ENCODE measurements at regions not wholly inside any gene's neighbourhood (a gene's known extent, or its start where the extent isn't known, plus 50 kb on each side); places are given as distances from the start of the nearest gene placed in this dataset.

DNA sequence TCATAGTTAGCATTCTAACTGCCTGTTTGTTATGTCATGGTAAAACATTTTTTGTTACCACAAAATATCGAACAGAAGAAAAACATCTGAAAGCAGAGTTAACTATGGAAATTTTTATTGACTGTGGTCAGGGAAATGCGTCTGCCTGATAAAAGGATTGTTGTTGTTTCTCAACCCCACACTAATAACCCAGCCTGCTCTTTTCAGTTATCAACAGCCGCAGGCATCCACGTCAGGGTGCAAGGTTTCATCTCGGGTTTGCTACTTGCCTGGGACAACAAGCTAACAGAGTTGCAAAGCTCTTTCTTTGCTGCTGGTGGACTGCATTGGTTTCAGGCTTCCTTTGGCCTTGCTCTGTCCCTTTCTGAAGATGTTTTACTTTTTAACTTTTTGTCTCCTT is 969.2 kb downstream of the CDH18 start:
- Histone ChIP-seq H3K9me3 (ENCODE audit: insufficient read depth, low read depth, low read length) (no peaks in the 10 kb centered on the region), H3K4me2 (ENCODE audit: low read length) (no peak overlapping the region), H3K14ac (ENCODE audit: low read length) (no peak overlapping the region), H4K91ac (ENCODE audit: low read depth, low read length) (no peak overlapping the region), H3K36me3 (ENCODE audit: control insufficient read depth in 1 of 2, insufficient read depth in 2 of 2, low read length in 2 of 2) (no peaks in the 10 kb centered on the region), H3K23ac (ENCODE audit: low read length) (no peak overlapping the region), H3K79me1 (ENCODE audit: low read length) (no peaks in the 10 kb centered on the region), H2BK5ac (ENCODE audit: low read depth, low read length, poor library complexity) (no peak overlapping the region), H3K79me2 (ENCODE audit: control insufficient read depth, insufficient read depth, low read length, poor library complexity) (no peaks in the 10 kb centered on the region), H2BK120ac (ENCODE audit: insufficient read depth, low read length, poor library complexity) (no peak overlapping the region), H4K12ac (ENCODE audit: low read depth, low read length) (no peak overlapping the region), H3K9ac (ENCODE audit: low read length) (no peak overlapping the region), H4K8ac (ENCODE audit: low read depth, low read length) (no peak overlapping the region), H3K4ac (ENCODE audit: low read depth, low read length) (no peak overlapping the region), H2AFZ (ENCODE audit: insufficient read depth, low read length, poor library complexity) (no peak overlapping the region), H3K27ac (ENCODE audit: low read depth, low read length) (no peak overlapping the region), H3K4me1 (ENCODE audit: control insufficient read depth in 1 of 2, insufficient read depth in 2 of 2, low read length in 2 of 2) (no peaks in the 10 kb centered on the region), H2AK5ac (ENCODE audit: low read length) (no peak overlapping the region), H3K18ac (ENCODE audit: low read length) (no peak overlapping the region), H3K4me3 (ENCODE audit: low read depth, low read length) (no peak overlapping the region), H3K27me3 (ENCODE audit: insufficient read depth, low read length) (no peaks in the 10 kb centered on the region), H2BK12ac (ENCODE audit: low read length) (no peak overlapping the region)
- WGBS (ENCODE audit: extremely low coverage, insufficient coverage, insufficient read length), result no CpG with 5 or more reads among the region's 5 CpGs
- peak; percentile 29 to 73 for DNase-seq

GRCh38 chr5:19031491-19031890 is 956.5 kb downstream of the CDH18 start:
- Histone ChIP-seq H3K4me2 (ENCODE audit: low read length) (no peak overlapping the region), H3K27ac (ENCODE audit: low read depth, low read length) (no peak overlapping the region), H2AFZ (ENCODE audit: insufficient read depth, low read length, poor library complexity) (no peak overlapping the region), H4K12ac (ENCODE audit: low read depth, low read length) (no peak overlapping the region), H3K9ac (ENCODE audit: low read length) (no peak overlapping the region), H3K27me3 (ENCODE audit: insufficient read depth, low read length) (no peaks in the 10 kb centered on the region), H3K18ac (ENCODE audit: low read length) (no peak overlapping the region), H2BK120ac (ENCODE audit: insufficient read depth, low read length, poor library complexity) (no peak overlapping the region), H3K23ac (ENCODE audit: low read length) (no peak overlapping the region), H3K4ac (ENCODE audit: low read depth, low read length) (no peak overlapping the region), H3K79me2 (ENCODE audit: control insufficient read depth, insufficient read depth, low read length, poor library complexity) (no peaks in the 10 kb centered on the region), H2BK12ac (ENCODE audit: low read length) (no peak overlapping the region), H4K8ac (ENCODE audit: low read depth, low read length) (no peak overlapping the region), H3K4me1 (ENCODE audit: control insufficient read depth in 1 of 2, insufficient read depth in 2 of 2, low read length in 2 of 2) (no peaks in the 10 kb centered on the region), H2BK5ac (ENCODE audit: low read depth, low read length, poor library complexity) (no peak overlapping the region), H3K9me3 (ENCODE audit: insufficient read depth, low read depth, low read length) (no peaks in the 10 kb centered on the region), H4K91ac (ENCODE audit: low read depth, low read length) (no peak overlapping the region), H3K36me3 (ENCODE audit: control insufficient read depth in 1 of 2, insufficient read depth in 2 of 2, low read length in 2 of 2) (no peaks in the 10 kb centered on the region), H3K14ac (ENCODE audit: low read length) (no peak overlapping the region), H2AK5ac (ENCODE audit: low read length) (no peak overlapping the region), H3K4me3 (ENCODE audit: low read depth, low read length) (no peak overlapping the region), H3K79me1 (ENCODE audit: low read length) (no peaks in the 10 kb centered on the region)
- no CpG with 5 or more reads among the region's 3 CpGs for WGBS (ENCODE audit: extremely low coverage, insufficient coverage, insufficient read length)
- no peak for DNase-seq

DNA sequence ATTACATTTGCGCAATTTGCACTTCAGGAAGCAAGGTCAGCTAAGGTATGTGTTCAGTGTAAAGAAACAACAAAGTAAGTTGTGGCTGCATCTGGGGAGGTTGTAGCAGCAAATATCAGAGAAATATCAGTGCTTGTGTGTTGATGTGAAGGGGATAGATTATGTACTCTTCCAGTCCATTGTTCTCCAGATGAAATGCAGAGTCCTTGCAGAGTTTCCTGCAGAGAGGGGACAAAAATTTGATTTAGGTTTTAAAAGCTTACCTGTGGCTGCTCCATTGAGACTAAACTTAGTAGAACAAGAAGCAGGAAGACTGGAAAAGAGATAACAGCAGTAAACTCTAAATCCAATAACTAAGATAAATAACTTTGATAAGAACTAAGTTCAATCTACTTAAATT is 952.2 kb downstream of the CDH18 start:
- Histone ChIP-seq H4K8ac (ENCODE audit: low read depth, low read length) (no peak overlapping the region), H3K27ac (ENCODE audit: low read depth, low read length) (no peak overlapping the region), H3K36me3 (ENCODE audit: control insufficient read depth in 1 of 2, insufficient read depth in 2 of 2, low read length in 2 of 2) (no peaks in the 10 kb centered on the region), H3K18ac (ENCODE audit: low read length) (no peak overlapping the region), H2AK5ac (ENCODE audit: low read length) (no peak overlapping the region), H4K91ac (ENCODE audit: low read depth, low read length) (no peak overlapping the region), H3K23ac (ENCODE audit: low read length) (no peak overlapping the region), H3K79me1 (ENCODE audit: low read length) (no peaks in the 10 kb centered on the region), H2BK120ac (ENCODE audit: insufficient read depth, low read length, poor library complexity) (no peak overlapping the region), H3K27me3 (ENCODE audit: insufficient read depth, low read length) (no peaks in the 10 kb centered on the region), H3K4me1 (ENCODE audit: control insufficient read depth in 1 of 2, insufficient read depth in 2 of 2, low read length in 2 of 2) (no peaks in the 10 kb centered on the region), H3K4ac (ENCODE audit: low read depth, low read length) (no peak overlapping the region), H2AFZ (ENCODE audit: insufficient read depth, low read length, poor library complexity) (no peak overlapping the region), H3K4me3 (ENCODE audit: low read depth, low read length) (no peak overlapping the region), H4K12ac (ENCODE audit: low read depth, low read length) (no peak overlapping the region), H2BK5ac (ENCODE audit: low read depth, low read length, poor library complexity) (no peak overlapping the region), H3K79me2 (ENCODE audit: control insufficient read depth, insufficient read depth, low read length, poor library complexity) (no peaks in the 10 kb centered on the region), H2BK12ac (ENCODE audit: low read length) (no peak overlapping the region), H3K14ac (ENCODE audit: low read length) (no peak overlapping the region), H3K4me2 (ENCODE audit: low read length) (no peak overlapping the region), H3K9me3 (ENCODE audit: insufficient read depth, low read depth, low read length) (no peaks in the 10 kb centered on the region), H3K9ac (ENCODE audit: low read length) (no peak overlapping the region)
- DNase-seq, result peak in 1 of 2 donors; percentile 58
- no CpG with 5 or more reads among the region's 1 CpG for WGBS (ENCODE audit: extremely low coverage, insufficient coverage, insufficient read length)

- H3K4me1 ChIP-seq (ENCODE audit: control insufficient read depth in 1 of 2, insufficient read depth in 2 of 2, low read length in 2 of 2), result no peaks in the 10 kb centered on the region
- no peak overlapping the region for H3K23ac ChIP-seq (ENCODE audit: low read length)
- H3K79me2 ChIP-seq (ENCODE audit: control insufficient read depth, insufficient read depth, low read length, poor library complexity), result no peaks in the 10 kb centered on the region
- no peak overlapping the region for H4K8ac ChIP-seq (ENCODE audit: low read depth, low read length)
- no peak overlapping the region for H2AK5ac ChIP-seq (ENCODE audit: low read length)
- H3K18ac ChIP-seq (ENCODE audit: low read length), result no peak overlapping the region
- no peak overlapping the region for H3K9ac ChIP-seq (ENCODE audit: low read length)
- H3K36me3 ChIP-seq (ENCODE audit: control insufficient read depth in 1 of 2, insufficient read depth in 2 of 2, low read length in 2 of 2), result no peaks in the 10 kb centered on the region
- no CpG with 5 or more reads among the region's 2 CpGs for WGBS (ENCODE audit: extremely low coverage, insufficient coverage, insufficient read length)
- no peak for DNase-seq
- no peak overlapping the region for H3K4me3 ChIP-seq (ENCODE audit: low read depth, low read length)
- no peaks in the 10 kb centered on the region for H3K27me3 ChIP-seq (ENCODE audit: insufficient read depth, low read length)
- H4K12ac ChIP-seq (ENCODE audit: low read depth, low read length), result no peak overlapping the region
- no peak overlapping the region for H2BK5ac ChIP-seq (ENCODE audit: low read depth, low read length, poor library complexity)
- H2BK12ac ChIP-seq (ENCODE audit: low read length), result no peak overlapping the region
- no peak overlapping the region for H3K27ac ChIP-seq (ENCODE audit: low read depth, low read length)
- no peak overlapping the region for H3K14ac ChIP-seq (ENCODE audit: low read length)
- no peak overlapping the region for H2AFZ ChIP-seq (ENCODE audit: insufficient read depth, low read length, poor library complexity)
- no peak overlapping the region for H4K91ac ChIP-seq (ENCODE audit: low read depth, low read length)
- no peaks in the 10 kb centered on the region for H3K79me1 ChIP-seq (ENCODE audit: low read length)
- no peak overlapping the region for H3K4me2 ChIP-seq (ENCODE audit: low read length)
- H2BK120ac ChIP-seq (ENCODE audit: insufficient read depth, low read length, poor library complexity), result no peak overlapping the region
- no peak overlapping the region for H3K4ac ChIP-seq (ENCODE audit: low read depth, low read length)
- no peaks in the 10 kb centered on the region for H3K9me3 ChIP-seq (ENCODE audit: insufficient read depth, low read depth, low read length)
Measured at GRCh38 chr5:19042106-19042505, 945.9 kb downstream of the CDH18 start.

All from trophoblast cell (in vitro differentiated cells and primary cell).